NCI-H446 (cell line): ENCODE measurements at regions not wholly inside any gene's neighbourhood (a gene's known extent, or its start where the extent isn't known, plus 50 kb on each side); places are given as distances from the start of the nearest gene placed in this dataset.

Source experiments
- DNase-seq, 2 experiments: peaks; one replicate each; lab custom pipeline; 2025; lab: John Stamatoyannopoulos, UW

- no peak for DNase-seq
Observed at GRCh38 chr4:124535003-124535402, 177.5 kb downstream of the ANKRD50 start.

DNA sequence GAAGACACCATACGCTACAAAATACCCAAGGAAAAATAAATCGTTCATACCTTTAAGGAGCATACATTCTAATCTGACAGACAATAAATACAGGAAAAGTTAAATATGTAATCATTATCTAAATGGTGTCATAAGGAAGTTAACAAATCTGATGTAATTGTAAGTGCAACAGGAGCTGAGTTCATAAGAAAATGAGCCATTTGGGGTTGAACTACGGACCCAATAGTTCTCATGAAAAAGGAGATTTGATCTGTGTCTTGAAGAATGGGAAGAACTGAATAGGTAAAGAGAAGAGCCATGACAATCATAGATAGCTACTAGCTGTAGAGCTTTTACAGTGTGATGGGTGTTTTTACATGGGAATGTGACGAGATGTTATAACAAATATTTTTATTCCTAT is 175.6 kb downstream of the ANKRD50 start:
- DNase-seq: no peak

- DNase-seq: no peak
Observed at GRCh38 chr4:124537971-124538370, 174.6 kb downstream of the ANKRD50 start.

- no peak for DNase-seq
Observed at GRCh38 chr4:124540014-124540413, 172.5 kb downstream of the ANKRD50 start.

- DNase-seq: no peak
Observed at GRCh38 chr4:124541652-124542420, 170.7 kb downstream of the ANKRD50 start.

- DNase-seq: no peak
Observed at GRCh38 chr4:124555959-124556358, 156.6 kb downstream of the ANKRD50 start.

GRCh38 chr4:124564121-124564520 is 148.4 kb downstream of the ANKRD50 start:
- DNase-seq: no peak

- DNase-seq: no peak
Observed at GRCh38 chr4:124565371-124565770, 147.2 kb downstream of the ANKRD50 start.

DNA sequence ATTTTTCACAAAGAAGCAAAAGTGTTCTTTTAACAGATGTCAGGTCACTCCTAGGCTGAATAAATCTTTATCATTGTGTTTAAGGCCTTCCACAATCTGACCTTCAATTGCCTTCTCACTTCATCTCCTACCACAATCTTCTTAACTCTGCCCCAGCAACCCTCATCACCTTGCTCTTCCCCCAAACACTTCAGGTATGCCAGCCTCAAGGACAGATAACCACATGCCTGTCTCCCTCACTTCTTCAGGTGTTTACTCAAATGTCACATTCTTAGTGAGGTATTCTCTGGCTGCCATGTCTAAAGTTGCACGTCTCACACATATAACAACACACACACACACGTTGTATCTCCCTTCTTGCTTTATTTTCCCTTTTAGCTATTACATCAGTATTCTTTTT is 146.5 kb downstream of the ANKRD50 start:
- DNase-seq: no peak

DNA sequence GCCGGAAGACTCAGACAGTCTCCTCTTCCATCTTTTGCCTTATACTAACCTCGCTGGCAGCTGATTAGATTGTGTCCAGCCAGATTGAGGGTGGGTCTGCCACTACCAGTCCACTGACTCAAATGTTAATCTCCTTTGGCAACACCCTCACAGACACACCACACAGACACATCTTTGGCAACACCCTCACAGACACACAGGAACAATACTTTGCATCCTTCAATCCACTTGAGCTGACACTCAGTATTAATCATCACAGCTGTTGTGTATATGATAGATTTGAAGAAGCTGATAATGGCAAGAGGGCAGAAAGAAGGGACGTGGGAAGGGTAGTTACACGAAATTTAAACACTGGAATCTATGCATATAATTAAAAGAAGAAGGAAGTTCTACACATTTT is 139.5 kb downstream of the ANKRD50 start:
- peak; percentile 7 to 56 for DNase-seq

DNA sequence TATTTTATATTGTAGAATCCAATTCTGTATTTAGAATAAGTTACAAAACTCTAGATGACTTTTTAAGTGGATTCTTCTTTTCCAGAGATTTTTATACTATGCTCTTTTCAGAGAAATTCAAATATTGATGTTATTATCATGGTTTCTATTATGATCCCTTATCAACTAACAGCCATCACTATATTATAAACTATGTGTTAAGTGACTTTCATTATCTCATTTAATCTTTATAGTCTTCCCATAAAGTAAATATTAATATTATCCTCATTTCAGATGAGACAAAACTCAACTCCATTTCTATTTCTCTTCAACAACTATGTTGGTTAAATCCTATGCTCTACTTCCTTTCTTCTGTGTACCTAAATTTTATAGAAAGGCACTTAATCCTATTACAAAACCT is 132.6 kb downstream of the ANKRD50 start:
- DNase-seq: no peak

DNA sequence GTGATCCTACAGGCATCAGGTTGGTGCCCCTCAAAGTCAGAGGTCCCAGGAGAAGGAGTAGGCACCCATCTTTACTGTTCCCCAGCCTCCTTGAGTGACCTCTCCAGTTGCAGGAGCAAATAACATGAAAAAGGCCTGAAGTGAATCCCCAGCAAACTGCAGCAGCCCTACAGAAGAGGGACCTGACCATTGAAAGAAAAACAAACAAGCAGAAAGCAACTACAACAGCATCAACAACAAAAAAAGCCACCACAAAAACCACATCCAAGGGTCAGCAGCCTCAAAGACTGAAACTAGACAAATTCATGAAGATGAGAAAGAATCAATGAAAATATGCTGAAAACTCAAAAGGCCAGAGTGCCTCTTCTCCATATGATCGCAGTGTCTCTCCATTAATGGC is 128.7 kb downstream of the ANKRD50 start:
- no peak for DNase-seq

GRCh38 chr4:124589786-124590185 is 122.7 kb downstream of the ANKRD50 start:
- DNase-seq: no peak

GRCh38 chr4:124590480-124590879 is 122.1 kb downstream of the ANKRD50 start:
- DNase-seq: no peak

DNA sequence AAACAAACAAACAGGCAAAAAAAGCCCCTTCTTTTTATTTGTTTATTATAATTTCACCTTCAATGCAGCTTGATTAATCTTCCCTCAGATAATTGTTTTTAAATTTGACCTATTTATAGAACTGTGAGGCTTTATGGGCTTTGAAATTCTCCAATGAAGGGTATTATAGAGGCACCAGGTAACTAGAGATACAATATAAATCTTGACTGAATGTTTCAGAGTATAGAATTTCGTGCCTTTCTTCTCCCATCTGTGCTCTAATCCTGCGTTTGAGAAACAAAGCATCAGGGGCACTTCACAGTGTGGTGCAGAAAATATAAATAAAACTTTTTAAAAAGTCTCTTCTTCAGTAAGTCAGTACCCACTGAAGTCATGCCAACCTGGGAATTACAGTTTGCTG is 120.9 kb downstream of the ANKRD50 start:
- DNase-seq: no peak

- no peak for DNase-seq
Observed at GRCh38 chr4:124593494-124593893, 119.0 kb downstream of the ANKRD50 start.

DNA sequence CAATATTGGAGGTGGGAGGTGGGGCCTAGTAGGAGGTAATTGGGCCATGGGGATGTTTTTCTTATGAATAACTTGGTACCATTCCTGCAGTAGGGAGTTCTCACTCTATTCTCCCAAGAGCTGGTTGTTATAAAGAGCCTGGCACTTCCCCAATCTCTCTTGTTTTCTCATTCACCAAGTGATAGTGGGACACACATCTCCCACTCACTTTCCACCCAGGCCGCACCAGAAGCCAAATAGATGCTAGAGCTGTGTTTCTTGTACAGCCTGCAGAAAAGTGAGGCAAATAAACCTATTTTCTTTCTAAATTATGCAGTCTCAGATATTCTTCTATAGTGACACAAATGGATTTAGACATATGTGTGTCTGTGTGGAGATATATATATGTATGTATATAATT is 117.6 kb downstream of the ANKRD50 start:
- DNase-seq: no peak

DNA sequence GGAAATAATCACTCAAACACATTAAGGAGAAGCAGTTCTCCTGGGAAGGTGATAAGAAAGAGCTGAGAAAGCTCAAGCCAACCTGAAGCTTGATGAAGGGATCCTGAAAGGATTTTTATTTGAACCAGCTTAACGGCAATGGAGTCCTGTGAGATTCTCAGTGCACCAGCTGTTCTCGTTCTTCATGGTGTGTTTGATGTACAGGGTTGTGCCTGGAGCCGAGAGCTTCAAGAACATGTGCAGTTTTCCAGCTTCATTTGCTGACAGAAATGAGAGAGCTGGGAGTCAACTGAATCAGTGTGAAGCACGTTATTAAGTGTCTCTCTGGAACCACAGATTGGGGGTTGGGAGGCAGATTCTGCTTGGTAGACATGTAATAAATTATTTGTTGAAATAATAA is 115.7 kb downstream of the ANKRD50 start:
- DNase-seq: no peak

GRCh38 chr4:124610211-124610610 is 102.3 kb downstream of the ANKRD50 start:
- DNase-seq: no peak
